GM19467 (cell line): ENCODE measurements at regions not wholly inside any gene's neighbourhood (a gene's known extent, or its start where the extent isn't known, plus 50 kb on each side); places are given as distances from the start of the nearest gene placed in this dataset.
"Not testable (repeated sequence)": the region's sequence is repeated elsewhere in the genome, so short reads cannot be mapped to it uniquely, and the experiment has no call there.

Experiments
- ATAC-seq: cut with Tn5 transposase; IDR thresholded peaks from one replicate; pipeline ENCODE4 v1.9.1; 2021; ENCODE audit warnings: mild to moderate bottlenecking, moderate library complexity; ENCODE audit not compliant: unreplicated experiment

DNA sequence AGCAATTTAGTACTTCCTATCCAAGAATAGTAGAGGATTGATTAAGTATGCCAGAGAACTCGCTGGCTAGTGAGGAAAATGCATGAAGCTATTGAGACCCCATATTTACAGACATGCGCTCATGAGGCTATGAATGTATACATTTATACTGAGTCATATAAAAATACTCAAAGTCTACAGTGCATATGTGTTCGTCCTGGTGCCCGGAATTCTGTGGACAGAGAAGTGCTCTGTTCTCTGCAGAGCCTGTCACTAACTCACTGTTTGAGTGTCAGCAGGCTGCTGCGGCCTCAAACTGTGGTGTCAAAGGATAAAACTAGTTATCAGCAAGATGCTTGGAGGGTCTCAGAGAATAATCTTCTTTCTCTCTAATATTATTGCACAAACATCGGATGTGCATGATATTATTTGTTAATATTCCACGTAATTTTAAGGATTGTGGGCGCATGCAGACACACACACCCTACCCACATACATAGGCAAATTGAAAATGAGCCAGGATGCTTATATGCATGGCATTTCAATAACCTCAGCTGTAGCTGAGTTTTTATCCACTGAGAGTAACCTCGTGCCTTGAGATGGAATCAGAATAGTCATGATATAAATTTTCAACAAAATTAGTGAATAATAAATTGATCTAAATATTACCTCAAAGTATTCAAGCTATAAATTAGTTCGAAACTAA is 50.0 kb upstream of the TSC22D2 start:
- no peak for ATAC-seq

DNA sequence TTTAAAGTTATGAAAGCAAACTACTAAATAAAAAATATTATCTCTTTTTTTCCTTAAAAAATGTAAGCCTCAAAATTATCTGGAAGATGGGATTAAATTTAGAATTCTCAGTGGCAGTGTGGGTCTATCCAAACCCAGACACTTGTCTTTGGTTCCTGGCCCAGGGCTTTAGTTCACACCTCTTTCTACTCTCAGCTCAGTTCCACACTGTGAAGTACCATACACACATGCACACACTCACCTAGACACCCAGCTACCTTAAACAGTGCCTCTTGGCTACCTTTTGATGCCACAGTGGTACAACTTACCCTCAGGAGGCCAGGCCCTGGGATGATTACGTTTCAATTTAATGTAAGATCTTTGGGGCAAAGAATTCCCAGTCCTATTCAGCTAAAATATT is 51.0 kb upstream of the TSC22D2 start:
- no peak for ATAC-seq

GRCh38 chr3:150355574-150355973 is 52.5 kb upstream of the TSC22D2 start:
- no peak for ATAC-seq

GRCh38 chr3:150352931-150353330 is 55.2 kb upstream of the TSC22D2 start:
- no peak for ATAC-seq

- ATAC-seq: no peak
Observed at GRCh38 chr3:150351398-150351797, 56.7 kb upstream of the TSC22D2 start.

DNA sequence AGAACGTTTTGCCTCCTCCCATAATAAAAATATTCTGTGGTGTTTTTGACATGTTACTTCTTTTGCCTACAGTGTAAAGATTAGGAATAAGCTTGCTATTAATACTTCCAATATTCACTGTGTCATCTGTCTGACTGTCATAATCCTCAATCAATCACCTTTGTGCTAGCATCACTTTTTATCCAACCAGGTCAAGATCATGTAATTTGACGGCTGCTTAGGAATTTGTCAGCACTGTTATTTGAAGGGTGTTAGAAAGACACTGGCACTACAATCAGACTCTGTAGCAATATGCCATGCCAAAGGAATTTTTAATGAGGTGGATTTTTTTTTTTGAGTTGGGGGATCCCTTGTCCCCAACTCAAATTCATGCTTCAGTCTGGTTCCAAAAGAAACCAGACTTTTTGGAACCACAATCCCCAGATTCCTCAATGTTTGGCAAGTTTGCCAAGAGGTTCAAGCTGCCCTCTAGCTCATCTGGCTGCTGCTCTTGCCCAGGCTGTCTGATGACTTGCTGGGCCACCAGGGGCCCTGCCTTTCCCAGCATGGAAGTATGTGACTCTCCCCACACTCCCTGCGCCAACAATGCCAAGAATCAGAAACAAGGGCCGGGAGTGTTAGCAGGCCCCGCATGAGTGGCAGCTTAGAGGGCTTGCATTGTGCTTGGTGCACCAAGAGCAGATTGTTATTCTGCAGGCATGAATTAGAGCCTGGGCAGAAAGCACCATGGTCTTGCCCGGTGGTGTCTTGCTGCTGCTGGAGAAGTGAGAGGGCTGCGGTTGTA is 58.6 kb upstream of the TSC22D2 start:
- ATAC-seq: no peak

GRCh38 chr3:150348500-150348899 is 59.6 kb upstream of the TSC22D2 start:
- no peak for ATAC-seq

GRCh38 chr3:150346981-150347863 is 60.9 kb upstream of the TSC22D2 start:
- no peak for ATAC-seq

DNA sequence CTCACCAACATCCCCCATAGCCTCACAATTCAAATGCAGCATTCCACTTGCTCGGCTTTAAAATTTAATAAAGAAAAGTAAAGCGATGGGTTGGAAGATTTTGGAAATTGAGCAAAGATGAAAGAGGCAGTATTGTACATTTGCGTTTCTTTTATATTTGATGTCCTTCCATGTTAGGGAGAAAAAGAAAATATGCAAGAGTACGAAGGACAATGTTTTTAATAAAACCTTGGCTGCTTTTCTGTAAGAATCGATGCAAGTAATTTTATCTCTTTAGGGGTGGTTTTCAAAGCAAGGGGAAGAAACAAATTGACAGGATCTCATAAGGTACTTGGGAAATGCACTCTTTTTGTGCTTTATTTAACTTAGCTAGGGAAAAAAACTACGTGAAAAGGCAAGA is 61.8 kb upstream of the TSC22D2 start:
- no peak for ATAC-seq

DNA sequence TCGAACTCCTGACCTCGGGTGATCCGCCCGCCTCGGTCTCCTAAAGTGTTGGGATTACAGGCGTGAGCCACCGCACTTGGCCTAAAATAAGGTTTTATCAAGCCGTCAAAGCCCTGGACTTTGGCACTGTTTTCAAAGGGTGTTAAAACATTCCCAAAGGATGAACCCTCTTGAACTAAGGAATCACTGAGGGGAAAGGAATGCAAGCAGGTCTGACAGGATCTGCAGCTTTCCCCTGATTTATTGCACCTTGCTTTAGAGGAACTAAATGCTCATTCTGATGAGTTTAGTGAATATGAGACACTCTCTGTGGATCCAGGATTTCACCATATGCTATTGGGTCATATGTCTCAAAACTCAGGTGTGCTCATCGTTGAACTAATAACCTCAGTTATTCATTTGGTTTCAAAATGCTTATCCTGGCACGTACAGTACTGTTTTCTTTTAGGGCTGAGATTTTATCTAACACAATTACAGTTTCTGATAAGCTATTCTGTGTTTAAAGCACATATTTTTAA is 63.0 kb upstream of the TSC22D2 start:
- ATAC-seq: no peak

DNA sequence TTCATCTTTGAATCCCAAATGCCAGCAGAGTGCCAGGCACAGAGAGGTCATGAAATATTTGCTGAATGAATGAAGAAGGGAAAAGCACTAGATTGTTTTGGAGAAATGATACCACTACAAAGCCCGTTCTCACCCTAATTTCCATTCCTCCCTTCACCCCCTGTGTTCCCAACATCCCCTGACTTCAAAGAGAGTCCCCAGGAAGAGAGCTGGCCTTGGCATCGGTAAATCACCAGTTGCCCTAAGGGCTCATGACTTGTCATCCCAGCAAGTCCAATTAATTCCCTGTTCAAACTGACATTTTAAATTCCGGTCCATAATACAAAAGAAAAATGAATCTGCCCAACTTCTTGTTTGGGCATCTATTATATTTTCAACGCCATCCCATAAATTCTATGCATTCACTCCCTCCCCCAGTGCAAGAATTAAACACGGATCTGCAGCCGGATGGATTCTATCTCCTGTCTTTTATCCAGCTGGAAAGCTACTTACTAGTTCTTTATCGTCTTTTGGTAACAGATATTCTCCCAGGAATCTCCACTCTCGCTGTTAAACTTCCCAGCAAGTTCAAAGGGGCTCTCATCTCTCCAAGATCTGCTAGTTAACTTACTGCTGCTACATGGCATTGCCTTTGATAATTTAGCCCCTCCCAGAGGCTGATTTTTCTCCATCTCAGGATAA is 63.9 kb upstream of the TSC22D2 start:
- ATAC-seq: no peak

DNA sequence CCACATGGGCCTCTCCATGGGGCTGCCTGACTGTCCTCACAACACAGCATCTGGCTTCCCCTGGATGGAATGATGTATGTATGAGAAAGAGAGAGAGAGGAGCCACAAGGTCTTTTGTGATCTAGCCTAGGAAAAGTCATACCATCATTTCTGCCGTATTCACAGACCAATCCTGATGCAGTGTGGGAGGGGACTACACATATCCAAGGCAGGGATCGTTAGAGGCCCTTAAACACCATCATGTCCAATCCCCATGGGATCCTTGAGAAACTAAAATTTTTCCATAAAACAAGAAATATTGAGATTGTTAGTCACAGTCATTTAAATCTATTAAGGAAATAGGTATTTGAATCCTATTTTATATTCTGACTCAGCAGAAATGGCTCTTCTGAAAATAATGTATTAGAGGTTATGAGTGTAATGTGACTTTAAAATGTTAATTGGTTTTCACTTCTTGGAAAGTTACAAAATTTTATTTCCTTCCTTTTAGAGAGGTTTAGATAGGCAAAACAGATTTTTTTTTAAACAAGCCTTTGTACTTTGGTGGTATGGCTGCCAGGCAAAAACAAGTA is 65.1 kb upstream of the TSC22D2 start:
- no peak for ATAC-seq

GRCh38 chr3:150341891-150342290 is 66.2 kb upstream of the TSC22D2 start:
- no peak for ATAC-seq

DNA sequence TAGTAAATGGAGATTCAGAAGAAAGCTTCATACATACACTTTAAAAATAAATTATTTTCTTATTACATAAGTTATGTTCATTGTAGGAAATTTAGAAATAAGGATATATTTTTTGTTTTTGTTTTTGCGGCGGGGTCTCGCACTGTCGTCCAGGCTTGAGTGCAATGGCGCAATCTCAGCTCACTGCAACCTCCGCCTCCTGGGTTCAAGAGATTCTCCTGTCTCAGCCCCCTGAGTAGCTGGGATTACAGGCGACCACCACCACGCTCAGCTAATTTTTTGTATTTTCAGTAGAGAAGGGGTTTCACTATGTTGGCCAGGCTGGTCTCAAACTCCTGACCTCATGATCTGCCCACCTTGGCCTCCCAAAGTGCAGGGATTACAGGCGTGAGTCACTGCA is 71.7 kb upstream of the TSC22D2 start:
- not testable (repeated sequence) for ATAC-seq

GRCh38 chr3:150335631-150336030 is 72.5 kb upstream of the TSC22D2 start:
- no peak for ATAC-seq

GRCh38 chr3:150334974-150335373 is 73.1 kb upstream of the TSC22D2 start:
- no peak for ATAC-seq

GRCh38 chr3:150333477-150333876 is 74.6 kb upstream of the TSC22D2 start:
- ATAC-seq: no peak

DNA sequence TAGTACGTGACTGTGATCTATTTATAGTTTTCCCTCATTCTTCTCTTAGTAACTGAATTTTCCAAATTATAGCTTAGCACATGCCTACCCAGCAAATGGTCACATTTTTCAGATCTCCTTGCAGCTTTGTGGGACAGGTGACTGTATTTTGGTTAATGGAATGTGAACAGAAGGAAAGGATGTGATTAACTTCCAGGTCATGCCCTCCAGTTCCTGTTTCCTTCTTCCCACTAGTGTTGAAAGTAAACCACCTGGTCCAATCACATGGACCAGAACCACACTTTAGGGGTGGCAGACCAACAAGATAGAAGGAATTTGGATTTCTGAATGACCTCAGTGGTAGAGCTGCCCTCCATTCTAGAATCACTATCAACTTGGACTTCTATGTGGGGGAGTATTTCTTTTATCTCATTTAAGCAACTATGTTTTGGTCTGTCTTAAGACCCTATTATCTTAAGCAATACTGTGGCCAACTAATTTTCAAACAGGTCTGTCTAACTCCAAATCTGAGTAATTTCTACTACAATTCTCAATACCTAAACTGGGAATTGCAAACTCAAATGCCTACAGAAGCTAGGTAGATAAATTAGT is 76.0 kb upstream of the TSC22D2 start:
- ATAC-seq: no peak

DNA sequence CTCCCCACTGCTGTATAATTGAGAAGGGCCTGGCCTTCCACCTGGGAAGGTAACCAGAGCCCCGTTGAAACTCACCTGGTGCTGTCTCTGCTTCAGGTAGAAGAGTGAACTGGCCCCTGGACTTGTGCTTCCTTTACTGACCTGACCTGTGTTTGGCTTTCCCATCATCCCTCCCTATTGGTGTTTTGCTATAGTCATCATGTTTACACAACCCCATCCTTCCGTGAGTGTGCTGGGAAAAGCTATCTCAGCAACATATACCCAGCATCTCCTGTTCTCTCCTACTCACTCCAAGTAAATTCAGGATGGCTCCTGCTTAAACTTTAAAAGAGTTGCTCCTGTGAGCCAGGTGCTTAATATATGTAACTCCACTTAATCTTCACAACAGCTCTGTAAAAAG is 77.2 kb upstream of the TSC22D2 start:
- no peak for ATAC-seq

GRCh38 chr3:150330174-150330573 is 77.9 kb upstream of the TSC22D2 start:
- ATAC-seq: no peak
